ENCODE measurements at regions not wholly inside any gene's neighbourhood (a gene's known extent, or its start where the extent isn't known, plus 50 kb on each side); places are given as distances from the start of the nearest gene placed in this dataset.

- DNase-seq = no peak
Observed at GRCh38 chr12:93314177-93314497, 63.6 kb upstream of the NUDT4 start.

- no peak for DNase-seq
Observed at GRCh38 chr12:93315385-93315906, 62.3 kb upstream of the NUDT4 start.

DNA sequence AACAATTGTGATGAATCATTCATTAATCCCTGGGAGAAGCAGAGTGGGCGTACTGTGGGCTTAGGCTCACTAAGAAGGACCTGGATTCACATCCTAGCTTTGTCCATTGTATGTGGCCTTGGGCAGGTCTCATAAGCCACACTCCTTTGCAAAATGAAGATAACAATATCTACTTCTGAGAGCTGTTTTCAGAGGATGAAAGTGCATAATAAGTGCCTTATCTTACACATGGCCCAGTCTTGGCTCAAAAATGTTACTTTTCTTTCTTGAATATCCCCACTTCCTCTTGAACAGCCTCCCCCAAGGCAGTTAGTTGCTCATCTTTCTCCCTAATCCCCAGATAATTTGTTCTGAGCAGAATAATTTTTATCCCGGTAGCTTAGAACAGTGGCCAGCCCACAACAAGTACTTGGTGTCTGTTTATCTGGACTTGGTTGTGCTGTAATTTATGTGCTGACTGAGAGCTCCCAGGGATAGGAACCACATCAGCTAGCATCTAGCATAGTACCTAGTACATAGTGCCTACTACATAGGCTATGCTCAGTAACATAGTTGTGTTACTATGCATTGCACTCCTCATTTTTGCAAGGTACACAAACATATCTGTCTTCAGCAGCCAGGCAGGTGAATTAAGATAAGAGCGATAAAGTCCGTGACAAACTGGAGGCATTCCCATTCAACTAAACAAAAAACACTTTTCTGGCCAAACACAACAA lies 61.7 kb upstream of the NUDT4 start:
- no peak for DNase-seq

GRCh38 chr12:93316623-93316971 lies 61.1 kb upstream of the NUDT4 start:
- no peak for DNase-seq

DNA sequence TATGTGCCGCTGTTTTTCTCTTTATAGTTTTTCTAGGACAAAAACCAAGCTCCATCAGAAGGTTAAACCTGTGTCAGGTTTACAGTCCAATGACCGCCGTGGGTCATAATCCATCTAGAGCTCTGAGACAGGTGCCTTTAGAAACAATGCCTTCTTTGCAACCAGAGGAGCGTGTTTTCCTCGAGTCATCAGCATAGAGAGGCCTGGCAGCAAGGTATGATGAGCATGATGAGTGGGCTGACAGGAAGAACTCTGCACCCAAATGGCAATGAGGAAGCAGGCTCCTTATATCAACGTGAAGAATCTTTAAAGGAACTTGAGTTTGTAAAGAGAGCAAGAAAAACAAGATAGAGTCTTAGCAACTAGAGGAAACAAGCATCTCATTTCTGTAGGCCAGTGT lies 60.5 kb upstream of the NUDT4 start:
- peak in 1 of 2 experiments; percentile 43 for DNase-seq

- peak; percentile 83 to 86 for DNase-seq
Observed at GRCh38 chr12:93318720-93319522, 58.8 kb upstream of the NUDT4 start.

DNA sequence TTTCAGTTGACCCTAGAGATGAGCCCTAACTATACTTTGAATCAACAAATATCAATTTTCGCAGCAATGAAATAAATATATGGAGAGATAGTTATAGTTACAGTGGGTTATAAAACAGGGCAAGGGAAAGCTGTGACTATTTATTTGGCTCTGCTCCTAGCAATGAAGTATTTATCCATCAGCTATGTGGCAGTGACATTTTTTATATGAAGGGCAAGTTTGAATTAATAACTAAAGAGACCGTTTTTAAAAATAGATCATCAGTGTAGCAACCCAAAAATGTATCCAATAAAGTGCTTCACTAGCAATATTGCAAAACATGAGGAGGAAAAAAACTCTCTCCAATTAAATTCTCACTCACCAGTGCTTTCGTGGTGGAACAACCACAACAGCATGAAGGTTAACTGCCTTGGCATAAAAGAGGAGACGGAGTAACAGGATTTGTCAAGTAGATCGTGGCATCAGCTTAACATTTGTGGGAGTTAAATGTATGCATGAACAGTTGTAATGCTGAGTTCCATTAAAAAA lies 58.1 kb upstream of the NUDT4 start:
- DNase-seq = no peak

GRCh38 chr12:93322784-93323183 lies 54.9 kb upstream of the NUDT4 start:
- DNase-seq = no peak

- DNase-seq = no peak
Observed at GRCh38 chr12:93323625-93324329, 53.9 kb upstream of the NUDT4 start.

DNA sequence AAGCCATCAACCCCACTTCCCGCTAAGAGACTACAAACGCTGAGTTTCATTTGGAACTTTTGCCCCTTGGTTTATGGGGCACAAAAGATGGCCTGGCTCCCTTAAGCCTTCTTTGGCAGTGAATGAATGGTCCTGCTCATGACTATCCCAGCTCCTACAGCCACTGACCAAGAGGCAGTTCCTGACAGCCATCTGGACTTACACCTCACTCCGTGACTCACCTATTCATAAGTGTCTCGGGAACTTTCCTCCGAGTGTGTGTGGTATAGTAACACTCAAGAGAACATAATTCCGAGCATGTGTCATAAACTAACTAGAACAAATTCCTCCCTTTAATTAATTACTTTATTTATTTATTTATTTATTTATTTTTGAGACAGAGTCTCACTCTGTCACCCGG lies 51.9 kb upstream of the NUDT4 start:
- no peak for DNase-seq
